HCT116 (cell line): ENCODE measurements at regions not wholly inside any gene's neighbourhood (a gene's known extent, or its start where the extent isn't known, plus 50 kb on each side); places are given as distances from the start of the nearest gene placed in this dataset.

Experiments
- ATAC-seq: fragments of 200-7000 bp; cut with Tn5 transposase; 2 replicates; pipeline ENCODE4 v1.9.1; 2020; ENCODE audit warnings: mild to moderate bottlenecking, moderate library complexity
- BruUV-seq: library from RNA; stranded (reverse); fragments of 400-500 nt; replicated peaks from 2 replicates; lab custom pipeline; 2021; lab: Mats Ljungman, UMichigan
- CTCF ChIA-PET: fragments of 300-600 bp; sonication (Branson Sonifier 250); formaldehyde crosslinking; loops from one replicate; lab custom pipeline; 2021; ENCODE audit warnings: antibody characterized with exemption; lab: Charles Lee
- POLR2A ChIA-PET: fragments of 300-600, 350-600 bp; sonication (Branson Sonifier 250); formaldehyde crosslinking; loops from one replicate; lab custom pipeline; 2021; ENCODE audit warnings: antibody characterized with exemption; lab: Charles Lee
- RAD21 ChIA-PET, 2 experiments: fragments of 300-600 bp; sonication (Branson Sonifier 250); formaldehyde crosslinking; loops; one replicate each; lab custom pipeline; 2023; ENCODE audit warnings: low total read pairs in 2 of 2; ENCODE audit not compliant: uncharacterized antibody in 2 of 2, unreplicated experiment in 2 of 2, low non-redundant PET in 1 of 2; lab: Charles Lee
- DNase-seq: peaks from one replicate; pipeline ENCODE4 v3.0.0-alpha.2; 2010; ENCODE audit warnings: low read depth, low spot score
- H2AFZ ChIP-seq: fragments of 200-600 bp; shearing (Covaris generic), sonication (generic); 2 replicates; pipeline ENCODE4 v1.6.1; 2017; ENCODE audit warnings: low read depth, mixed run types, mixed read lengths, antibody characterized with exemption, low read length; ENCODE audit not compliant: poor library complexity, severe bottlenecking
- H3K27ac ChIP-seq: 2 replicates; pipeline ENCODE4 v1.5.1; 2012; ENCODE audit warnings: low read depth, low read length
- H3K27me3 ChIP-seq: fragments of 200-600 bp; sonication (generic); 2 replicates; pipeline ENCODE4 v1.6.1; 2016; ENCODE audit warnings: mixed run types, low read length, mixed read lengths; ENCODE audit not compliant: insufficient read depth
- H3K36me3 ChIP-seq, 2 experiments: fragments of 200-500 bp in 1 of 2; fragments of 200-600 bp in 1 of 2; sonication (Bioruptor generic) in 1 of 2; sonication (generic) in 1 of 2; 2 replicates each; pipeline versions ENCODE4 v1.5.1 to v1.6.1; 2014 to 2016; ENCODE audit warnings: low read length in 2 of 2, inconsistent platforms in 1 of 2, mixed read lengths in 1 of 2, mixed run types in 1 of 2; ENCODE audit not compliant: insufficient read depth in 2 of 2, control insufficient read depth in 1 of 2
- H3K4me1 ChIP-seq, 2 experiments: fragments of 200-600 bp in 1 of 2; sonication (generic) in 1 of 2; 2 replicates each; pipeline versions ENCODE4 v1.5.1 to v1.6.1; 2012 to 2017; ENCODE audit warnings: low read length in 2 of 2, inconsistent platforms in 1 of 2, mild to moderate bottlenecking in 1 of 2, mixed read lengths in 1 of 2, mixed run types in 1 of 2, moderate library complexity in 1 of 2; ENCODE audit not compliant: insufficient read depth in 2 of 2, control insufficient read depth in 1 of 2
- H3K4me2 ChIP-seq: fragments of 200-600 bp; sonication (generic); 2 replicates; pipeline ENCODE4 v1.6.1; 2017; ENCODE audit warnings: mixed run types, low read length, mixed read lengths
- H3K4me3 ChIP-seq, 2 experiments: fragments of 200-600 bp in 1 of 2; sonication (generic) in 1 of 2; replicated peaks in 1 of 2; 2 replicates each; pipeline ENCODE4 v1.5.1; 2011 to 2016; ENCODE audit warnings: low read length in 2 of 2, control low read depth in 1 of 2, low read depth in 1 of 2, mild to moderate bottlenecking in 1 of 2, mixed read lengths in 1 of 2, mixed run types in 1 of 2
- H3K79me2 ChIP-seq: fragments of 200-600 bp; sonication (generic); 2 replicates; pipeline ENCODE4 v1.6.1; 2017; ENCODE audit warnings: mild to moderate bottlenecking, mixed run types, low read length, moderate library complexity, mixed read lengths; ENCODE audit not compliant: insufficient read depth
- H3K9ac ChIP-seq: fragments of 200-600 bp; sonication (generic); 2 replicates; pipeline ENCODE4 v1.6.1; 2016; ENCODE audit warnings: low read length, mixed read lengths
- H3K9me2 ChIP-seq: fragments of 200-600 bp; sonication (generic), shearing (Covaris generic); 2 replicates; pipeline ENCODE4 v1.6.1; 2017; ENCODE audit warnings: mixed run types, mild to moderate bottlenecking, moderate library complexity; ENCODE audit not compliant: insufficient read depth
- H3K9me3 ChIP-seq, 2 experiments: fragments of 200-500 bp in 1 of 2; fragments of 200-600 bp in 1 of 2; sonication (Bioruptor generic) in 1 of 2; sonication (generic) in 1 of 2; 2 replicates each; pipeline ENCODE4 v1.6.1; 2014 to 2017; ENCODE audit warnings: low read length in 2 of 2, mixed read lengths in 2 of 2, inconsistent platforms in 1 of 2, low read depth in 1 of 2, mild to moderate bottlenecking in 1 of 2, mixed run types in 1 of 2, moderate library complexity in 1 of 2; ENCODE audit not compliant: control insufficient read depth in 1 of 2, insufficient read depth in 1 of 2
- H4K20me1 ChIP-seq: fragments of 200-600 bp; sonication (generic), shearing (Covaris generic); 2 replicates; pipeline ENCODE4 v1.6.1; 2017; ENCODE audit warnings: mixed run types, mild to moderate bottlenecking, moderate library complexity; ENCODE audit not compliant: insufficient read depth
- CEBPB ChIP-seq: IDR thresholded peaks from 2 replicates; pipeline ENCODE4 v1.6.1; 2012; ENCODE audit warnings: low read depth
- EZH2 ChIP-seq: fragments of 200-600 bp; sonication (generic); IDR thresholded peaks from 2 replicates; pipeline ENCODE4 v1.6.1; 2017; ENCODE audit warnings: antibody characterized with exemption, mixed run types
- FOSL1 ChIP-seq: IDR thresholded peaks from 2 replicates; pipeline ENCODE4 v1.6.1; 2012; ENCODE audit warnings: low read depth
- JUND ChIP-seq: IDR thresholded peaks from 2 replicates; pipeline ENCODE4 v1.6.1; 2012
- RAD21 ChIP-seq: IDR thresholded peaks from 2 replicates; pipeline ENCODE4 v1.6.1; 2012; ENCODE audit warnings: low read depth, mild to moderate bottlenecking
- SP1 ChIP-seq: IDR thresholded peaks from 2 replicates; pipeline ENCODE4 v1.6.1; 2012; ENCODE audit warnings: low read depth
- TCF7L2 ChIP-seq: IDR thresholded peaks from 2 replicates; pipeline ENCODE4 v1.7.0; 2011; ENCODE audit warnings: borderline replicate concordance, inconsistent platforms; ENCODE audit not compliant: insufficient read depth, insufficient read length; ENCODE audit errors: extremely low read depth
- ZNF274 ChIP-seq: fragments of 200-500 bp; sonication (Bioruptor generic); IDR thresholded peaks from 2 replicates; pipeline ENCODE4 v1.6.1; 2014; ENCODE audit warnings: mild to moderate bottlenecking, low read depth, low read length, inconsistent platforms
- intact Hi-C: fragments of 100-400 bp; cut with micrococcal nuclease; formaldehyde crosslinking; loops from 2 replicates; pipeline ENCODE4 v1.10.0; 2022
- TF ChIP-seq, protein P1 (sequence below): IDR thresholded peaks from 2 replicates; pipeline ENCODE4 v1.6.1; 2012; ENCODE audit warnings: low read depth
- TF ChIP-seq, protein P2 (sequence below): IDR thresholded peaks from 2 replicates; pipeline ENCODE4 v1.6.1; 2011; ENCODE audit warnings: mild to moderate bottlenecking, low read length, moderate library complexity; ENCODE audit not compliant: insufficient replicate concordance; ENCODE audit errors: extremely low read depth

DNA sequence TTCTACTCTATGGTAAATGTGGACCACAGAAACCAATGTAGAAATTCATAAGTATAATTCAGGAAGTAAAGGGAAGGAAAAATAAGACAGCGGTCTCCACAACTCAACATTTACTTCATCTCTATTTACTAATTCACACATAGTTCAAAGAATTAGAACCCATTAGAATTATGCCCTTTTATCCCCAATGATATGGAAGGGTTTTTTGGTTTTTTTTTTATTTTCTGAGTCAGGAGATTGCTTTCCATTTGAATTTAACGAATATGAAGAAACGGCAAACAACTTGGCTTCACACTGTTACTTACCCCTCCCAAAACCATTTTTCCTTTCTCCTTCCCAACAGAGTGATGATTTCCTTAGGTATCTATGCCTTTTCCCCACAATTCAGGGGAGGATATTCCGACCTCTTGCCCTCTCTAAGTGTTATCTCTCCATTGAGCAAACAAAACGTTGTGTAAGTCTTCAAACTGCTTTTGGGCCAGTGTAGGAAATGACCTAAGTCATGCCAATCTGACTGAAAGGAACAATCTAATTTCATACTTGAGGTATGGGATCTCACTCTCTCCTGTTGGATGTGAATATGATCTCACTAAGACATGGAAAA is 72.0 kb downstream of the CETN3 start (continued):
- TF ChIP-seq, protein P1, sequence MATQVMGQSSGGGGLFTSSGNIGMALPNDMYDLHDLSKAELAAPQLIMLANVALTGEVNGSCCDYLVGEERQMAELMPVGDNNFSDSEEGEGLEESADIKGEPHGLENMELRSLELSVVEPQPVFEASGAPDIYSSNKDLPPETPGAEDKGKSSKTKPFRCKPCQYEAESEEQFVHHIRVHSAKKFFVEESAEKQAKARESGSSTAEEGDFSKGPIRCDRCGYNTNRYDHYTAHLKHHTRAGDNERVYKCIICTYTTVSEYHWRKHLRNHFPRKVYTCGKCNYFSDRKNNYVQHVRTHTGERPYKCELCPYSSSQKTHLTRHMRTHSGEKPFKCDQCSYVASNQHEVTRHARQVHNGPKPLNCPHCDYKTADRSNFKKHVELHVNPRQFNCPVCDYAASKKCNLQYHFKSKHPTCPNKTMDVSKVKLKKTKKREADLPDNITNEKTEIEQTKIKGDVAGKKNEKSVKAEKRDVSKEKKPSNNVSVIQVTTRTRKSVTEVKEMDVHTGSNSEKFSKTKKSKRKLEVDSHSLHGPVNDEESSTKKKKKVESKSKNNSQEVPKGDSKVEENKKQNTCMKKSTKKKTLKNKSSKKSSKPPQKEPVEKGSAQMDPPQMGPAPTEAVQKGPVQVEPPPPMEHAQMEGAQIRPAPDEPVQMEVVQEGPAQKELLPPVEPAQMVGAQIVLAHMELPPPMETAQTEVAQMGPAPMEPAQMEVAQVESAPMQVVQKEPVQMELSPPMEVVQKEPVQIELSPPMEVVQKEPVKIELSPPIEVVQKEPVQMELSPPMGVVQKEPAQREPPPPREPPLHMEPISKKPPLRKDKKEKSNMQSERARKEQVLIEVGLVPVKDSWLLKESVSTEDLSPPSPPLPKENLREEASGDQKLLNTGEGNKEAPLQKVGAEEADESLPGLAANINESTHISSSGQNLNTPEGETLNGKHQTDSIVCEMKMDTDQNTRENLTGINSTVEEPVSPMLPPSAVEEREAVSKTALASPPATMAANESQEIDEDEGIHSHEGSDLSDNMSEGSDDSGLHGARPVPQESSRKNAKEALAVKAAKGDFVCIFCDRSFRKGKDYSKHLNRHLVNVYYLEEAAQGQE: no peak
- TF ChIP-seq, protein P2, sequence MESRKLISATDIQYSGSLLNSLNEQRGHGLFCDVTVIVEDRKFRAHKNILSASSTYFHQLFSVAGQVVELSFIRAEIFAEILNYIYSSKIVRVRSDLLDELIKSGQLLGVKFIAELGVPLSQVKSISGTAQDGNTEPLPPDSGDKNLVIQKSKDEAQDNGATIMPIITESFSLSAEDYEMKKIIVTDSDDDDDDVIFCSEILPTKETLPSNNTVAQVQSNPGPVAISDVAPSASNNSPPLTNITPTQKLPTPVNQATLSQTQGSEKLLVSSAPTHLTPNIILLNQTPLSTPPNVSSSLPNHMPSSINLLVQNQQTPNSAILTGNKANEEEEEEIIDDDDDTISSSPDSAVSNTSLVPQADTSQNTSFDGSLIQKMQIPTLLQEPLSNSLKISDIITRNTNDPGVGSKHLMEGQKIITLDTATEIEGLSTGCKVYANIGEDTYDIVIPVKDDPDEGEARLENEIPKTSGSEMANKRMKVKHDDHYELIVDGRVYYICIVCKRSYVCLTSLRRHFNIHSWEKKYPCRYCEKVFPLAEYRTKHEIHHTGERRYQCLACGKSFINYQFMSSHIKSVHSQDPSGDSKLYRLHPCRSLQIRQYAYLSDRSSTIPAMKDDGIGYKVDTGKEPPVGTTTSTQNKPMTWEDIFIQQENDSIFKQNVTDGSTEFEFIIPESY: no peak

DNA sequence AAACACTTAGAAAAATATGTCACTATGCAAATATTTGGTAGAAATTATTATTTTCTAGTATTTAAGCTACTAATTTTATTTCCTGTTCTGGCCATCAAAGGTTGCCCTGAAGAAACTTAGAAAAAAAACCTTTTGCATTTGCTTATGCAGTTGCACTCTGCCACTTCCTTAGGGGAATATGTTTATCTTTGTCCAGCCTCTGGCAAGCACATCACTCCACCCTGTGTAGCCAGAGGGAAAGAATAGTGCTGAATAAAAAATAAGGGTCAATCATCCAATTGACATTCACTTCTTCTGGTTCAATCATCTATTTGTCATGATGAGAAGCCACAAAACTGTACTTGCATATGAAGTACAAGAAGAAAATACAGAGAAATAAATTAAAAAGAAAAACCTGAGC is 72.8 kb downstream of the CETN3 start:
- intact Hi-C loops: no loop called here
- Histone ChIP-seq H2AFZ (no peak overlapping the region), H3K9me3 (no peaks in the 10 kb centered on the region), H3K27ac (no peak overlapping the region), H3K36me3 (no peaks in the 10 kb centered on the region), H3K27me3 (no peaks in the 10 kb centered on the region), H3K9me2 (no peaks in the 10 kb centered on the region), H3K9ac (no peak overlapping the region), H4K20me1 (no peaks in the 10 kb centered on the region), H3K4me3 (no peak overlapping the region), H3K4me2 (no peak overlapping the region), H3K4me1 (no peaks in the 10 kb centered on the region), H3K79me2 (no peaks in the 10 kb centered on the region)
- ChIA-PET RAD21 (no interaction called here), CTCF (no interaction called here), POLR2A (no interaction called here)
- BruUV-seq: no TSS peak
- no peak for DNase-seq
- ATAC-seq: no peak
- no peak for TF ChIP-seq ZNF274
- no peak for TF ChIP-seq EZH2
- no peak for TF ChIP-seq RAD21
- TF ChIP-seq SP1: no peak
- TF ChIP-seq TCF7L2: no peak
- no peak for TF ChIP-seq FOSL1
- TF ChIP-seq JUND: no peak
- TF ChIP-seq, protein P2: no peak
- no peak for TF ChIP-seq CEBPB
